GM21825 (cell line): ENCODE measurements at regions not wholly inside any gene's neighbourhood (a gene's known extent, or its start where the extent isn't known, plus 50 kb on each side); places are given as distances from the start of the nearest gene placed in this dataset.
"Not testable (repeated sequence)": the region's sequence is repeated elsewhere in the genome, so short reads cannot be mapped to it uniquely, and the experiment has no call there.

Experiments
- ATAC-seq: cut with Tn5 transposase; IDR thresholded peaks from one replicate; pipeline ENCODE4 v1.9.1; 2021; ENCODE audit warnings: mild to moderate bottlenecking, moderate library complexity; ENCODE audit not compliant: unreplicated experiment

- ATAC-seq = no peak
These were observed 173.4 kb upstream of the PFKP start for GRCh38 chr10:2893991-2894390.

GRCh38 chr10:2893158-2893845 lies 174.0 kb upstream of the PFKP start:
- ATAC-seq = no peak

- no peak for ATAC-seq
These were observed 175.6 kb upstream of the PFKP start for GRCh38 chr10:2891770-2892124.

DNA sequence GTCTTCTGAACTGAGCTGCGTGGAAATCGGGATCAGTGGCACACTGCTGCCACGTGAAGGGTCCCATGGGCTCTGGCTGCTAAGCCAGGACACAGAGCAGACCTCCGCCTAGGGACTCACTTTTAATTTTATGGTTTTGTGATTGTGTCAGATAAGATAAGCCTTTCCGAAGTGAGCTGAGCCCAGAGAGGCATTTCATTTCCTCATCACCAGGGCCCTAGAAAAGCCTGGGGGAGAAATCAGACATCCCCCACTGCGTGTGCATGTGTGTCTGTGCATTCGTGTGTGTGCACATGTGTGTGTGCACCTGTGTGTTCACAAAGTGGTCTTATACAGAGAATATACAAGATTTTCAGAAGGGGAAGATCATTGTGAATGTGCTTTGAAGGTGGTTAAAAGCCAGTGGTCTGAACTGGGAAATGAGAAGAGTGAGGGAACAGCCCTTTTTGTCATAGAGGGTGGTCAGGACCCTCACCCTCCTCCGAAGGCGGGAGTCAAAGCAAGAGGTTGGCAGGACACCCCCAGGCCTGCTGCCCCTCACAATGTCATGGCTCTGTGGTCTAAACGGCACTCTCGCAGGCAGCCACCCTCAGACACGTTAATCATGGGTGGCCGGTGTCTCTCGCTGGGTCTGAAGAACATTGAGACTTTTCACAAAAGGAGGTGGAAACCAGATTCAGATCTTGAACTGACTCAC lies 176.1 kb upstream of the PFKP start:
- ATAC-seq = no peak

- no peak for ATAC-seq
These were observed 177.3 kb upstream of the PFKP start for GRCh38 chr10:2890093-2890492.

DNA sequence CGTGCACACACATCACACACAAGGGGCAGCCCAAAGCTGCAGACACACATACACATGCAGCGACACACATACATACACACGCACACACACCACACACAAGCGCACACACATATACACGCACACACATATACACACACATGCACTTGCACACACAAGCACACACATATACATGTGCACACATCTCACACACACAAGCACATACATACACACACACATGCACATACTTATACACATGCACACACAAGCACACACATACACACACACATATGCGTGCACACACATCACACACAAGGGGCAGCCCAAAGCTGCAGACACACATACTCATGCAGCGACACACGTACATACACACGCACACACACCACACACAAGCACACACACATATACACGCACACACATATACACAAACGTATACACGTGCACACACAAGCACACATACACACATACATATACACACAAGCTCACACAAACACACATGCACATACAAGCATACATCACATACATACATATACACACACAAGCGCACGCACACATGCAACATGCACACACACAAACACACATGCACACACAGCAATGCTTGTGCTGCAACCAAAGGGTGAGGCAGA lies 178.8 kb upstream of the PFKP start:
- no peak for ATAC-seq

- no peak for ATAC-seq
These were observed 179.8 kb upstream of the PFKP start for GRCh38 chr10:2887391-2888070.

- ATAC-seq = no peak
These were observed 180.7 kb upstream of the PFKP start for GRCh38 chr10:2886662-2887061.

- ATAC-seq = no peak
These were observed 181.8 kb upstream of the PFKP start for GRCh38 chr10:2885288-2886278.

DNA sequence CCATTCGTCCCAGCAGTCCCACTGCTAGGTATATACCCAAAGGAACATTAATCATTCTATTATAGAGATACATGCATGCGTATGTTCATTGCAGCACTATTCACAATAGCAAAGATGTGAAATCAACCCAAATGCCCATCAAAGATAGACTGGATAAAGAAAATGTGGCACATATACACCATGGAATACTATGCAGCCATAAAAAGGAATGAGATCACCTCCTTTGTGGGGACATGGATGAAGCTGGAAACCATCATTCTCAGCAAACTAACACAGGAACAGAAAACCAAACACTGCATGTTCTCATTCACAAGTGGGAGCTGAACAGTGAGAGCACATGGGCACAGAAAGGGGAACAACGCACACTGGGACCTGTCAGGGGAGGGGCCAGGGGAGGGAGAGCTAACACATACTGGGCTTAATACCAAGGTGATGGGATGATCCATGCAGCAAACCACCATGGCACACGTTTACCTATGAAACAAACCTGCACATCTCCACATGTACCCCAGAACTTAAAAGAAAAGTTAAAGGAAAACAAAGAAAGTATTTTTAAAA lies 183.3 kb upstream of the PFKP start:
- ATAC-seq = not testable (repeated sequence)

- ATAC-seq = no peak
These were observed 184.1 kb upstream of the PFKP start for GRCh38 chr10:2883238-2883637.

DNA sequence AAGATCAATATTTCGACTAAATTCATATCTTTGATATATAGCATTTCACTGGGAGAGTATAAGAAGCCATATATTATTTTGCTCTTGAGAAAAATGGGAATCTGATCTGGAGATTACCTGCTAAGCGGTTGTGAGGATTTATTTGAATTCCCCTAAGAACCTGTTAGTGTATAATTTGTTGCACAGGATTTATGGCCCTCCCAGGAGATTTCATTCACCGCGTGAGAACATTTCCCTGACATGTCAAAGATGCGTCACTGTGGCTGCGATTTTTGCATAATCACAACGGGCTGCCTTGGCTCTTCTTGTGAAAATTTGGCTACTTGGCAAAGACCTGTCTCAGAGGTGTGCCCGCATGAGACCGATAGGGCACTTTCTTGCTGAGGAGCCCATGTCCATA lies 184.7 kb upstream of the PFKP start:
- ATAC-seq = no peak

- ATAC-seq = no peak
These were observed 185.4 kb upstream of the PFKP start for GRCh38 chr10:2881720-2882620.

DNA sequence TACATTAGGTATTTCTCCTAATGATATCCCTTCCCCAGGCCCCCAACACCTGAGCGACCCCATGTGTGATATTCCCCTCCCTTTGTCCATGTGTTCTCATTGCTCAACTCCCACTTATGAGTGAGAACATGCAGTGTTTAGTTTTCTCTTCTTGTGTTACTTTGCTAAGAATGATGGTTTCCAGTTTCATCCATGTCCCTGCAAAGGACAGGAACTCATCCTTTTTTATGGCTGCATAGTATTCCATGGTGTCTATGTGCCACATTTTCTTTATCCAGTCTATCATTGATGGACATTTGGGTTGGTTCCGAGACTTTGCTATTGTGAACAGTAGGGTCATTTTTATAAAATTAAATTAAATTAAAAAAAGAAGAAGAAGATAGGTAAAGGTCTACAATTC lies 187.3 kb upstream of the PFKP start:
- ATAC-seq = not testable (repeated sequence)

DNA sequence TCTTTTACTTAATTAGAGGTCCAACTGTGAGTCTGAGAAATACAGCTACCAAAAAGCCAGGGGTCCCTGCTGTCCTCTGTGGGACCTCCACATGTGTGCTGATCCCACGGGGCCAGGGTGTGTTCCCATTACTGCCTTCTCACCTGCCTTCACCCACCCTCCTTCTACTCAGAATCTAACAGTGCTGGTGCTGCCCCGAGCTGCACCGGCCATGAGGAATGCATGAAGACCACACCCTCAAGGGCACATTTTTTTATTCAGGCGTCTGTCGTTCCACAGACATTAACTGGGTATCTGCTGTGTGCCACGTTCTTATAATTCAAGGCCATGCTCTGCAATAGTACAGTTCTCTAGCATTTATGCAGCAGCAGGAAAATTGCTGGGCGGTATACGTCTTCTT lies 188.5 kb upstream of the PFKP start:
- ATAC-seq = no peak

GRCh38 chr10:2876032-2876431 lies 191.3 kb upstream of the PFKP start:
- ATAC-seq = no peak

DNA sequence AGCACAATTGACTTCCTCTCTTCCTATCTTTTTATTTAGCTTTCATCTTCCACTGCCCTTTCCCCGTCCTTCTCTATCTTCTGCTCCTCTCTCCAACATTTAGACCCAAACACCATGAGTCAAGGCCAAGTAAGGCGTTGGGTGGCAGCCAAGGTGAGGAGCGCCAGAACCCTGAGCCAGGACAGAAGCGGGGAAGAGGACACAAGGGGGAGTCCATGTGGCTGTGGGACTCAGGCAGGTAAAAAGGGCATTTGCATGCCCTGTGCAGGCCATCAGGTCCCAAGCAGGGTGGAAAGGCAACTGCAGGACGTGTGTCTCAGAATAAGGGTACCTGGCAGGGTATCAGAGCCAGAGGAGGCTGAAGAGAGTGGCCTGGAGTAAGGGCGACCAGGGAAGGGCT lies 192.4 kb upstream of the PFKP start:
- no peak for ATAC-seq

- ATAC-seq = no peak
These were observed 193.6 kb upstream of the PFKP start for GRCh38 chr10:2873769-2874168.

GRCh38 chr10:2871673-2872219 lies 195.6 kb upstream of the PFKP start:
- no peak for ATAC-seq
